Smooth muscle cell (in vitro differentiated cells): ENCODE measurements at regions not wholly inside any gene's neighbourhood (a gene's known extent, or its start where the extent isn't known, plus 50 kb on each side); places are given as distances from the start of the nearest gene placed in this dataset.

Experiments used
- DNase-seq: peaks from one replicate; lab custom pipeline; 2025; ENCODE audit not compliant: unreplicated experiment; lab: John Stamatoyannopoulos, UW
- H2AFZ ChIP-seq: fragments of 200-600 bp; sonication (generic); 2 replicates; pipeline ENCODE4 v1.6.0; 2016; ENCODE audit warnings: antibody characterized with exemption, low read depth, mild to moderate bottlenecking
- H3F3A ChIP-seq: fragments of 200-600 bp; sonication (generic); 2 replicates; pipeline ENCODE4 v1.6.0; 2017; ENCODE audit warnings: antibody characterized with exemption, low read depth
- H3K27ac ChIP-seq: fragments of 200-600 bp; sonication (generic); 2 replicates; pipeline ENCODE4 v1.5.1; 2016; ENCODE audit warnings: low read depth, mild to moderate bottlenecking
- H3K27me3 ChIP-seq: fragments of 200-600 bp; sonication (generic); 2 replicates; pipeline ENCODE4 v1.6.1; 2016; ENCODE audit warnings: low read depth, mild to moderate bottlenecking
- H3K36me3 ChIP-seq: fragments of 200-600 bp; sonication (generic); 2 replicates; pipeline ENCODE4 v1.5.1; 2016; ENCODE audit warnings: low read depth
- H3K4me1 ChIP-seq: fragments of 200-600 bp; sonication (generic); 2 replicates; pipeline ENCODE4 v1.5.1; 2016; ENCODE audit warnings: low read depth
- H3K4me2 ChIP-seq: fragments of 200-600 bp; sonication (generic); 2 replicates; pipeline ENCODE4 v1.6.0; 2016; ENCODE audit warnings: mild to moderate bottlenecking
- H3K4me3 ChIP-seq: fragments of 200-600 bp; sonication (generic); 2 replicates; pipeline ENCODE4 v1.5.1; 2016; ENCODE audit warnings: mild to moderate bottlenecking
- H3K79me2 ChIP-seq: fragments of 200-600 bp; sonication (generic); 2 replicates; pipeline ENCODE4 v1.6.0; 2016; ENCODE audit warnings: low read depth, mild to moderate bottlenecking
- H3K9ac ChIP-seq: fragments of 200-600 bp; sonication (generic); 2 replicates; pipeline ENCODE4 v1.6.0; 2016; ENCODE audit warnings: low read depth
- H3K9me3 ChIP-seq: fragments of 200-600 bp; sonication (generic); replicated peaks from 2 replicates; pipeline ENCODE4 v1.5.1; 2016; ENCODE audit warnings: low read depth
- H4K20me1 ChIP-seq: fragments of 200-600 bp; sonication (generic); 2 replicates; pipeline ENCODE4 v1.6.0; 2016; ENCODE audit warnings: low read depth
- WGBS: methylation state at CpG from one replicate; pipeline ENCODE4 v1.1.7; 2016; ENCODE audit warnings: low lambda C conversion rate; 5-methylcytosine and 5-hydroxymethylcytosine counted together
- TF ChIP-seq, protein P1 (sequence below): fragments of 200-600 bp; sonication (generic); IDR thresholded peaks from 2 replicates; pipeline ENCODE4 v1.5.1; 2017; ENCODE audit warnings: borderline replicate concordance, mild to moderate bottlenecking, antibody characterized with exemption; ENCODE audit not compliant: insufficient read depth, poor library complexity, severe bottlenecking

DNA sequence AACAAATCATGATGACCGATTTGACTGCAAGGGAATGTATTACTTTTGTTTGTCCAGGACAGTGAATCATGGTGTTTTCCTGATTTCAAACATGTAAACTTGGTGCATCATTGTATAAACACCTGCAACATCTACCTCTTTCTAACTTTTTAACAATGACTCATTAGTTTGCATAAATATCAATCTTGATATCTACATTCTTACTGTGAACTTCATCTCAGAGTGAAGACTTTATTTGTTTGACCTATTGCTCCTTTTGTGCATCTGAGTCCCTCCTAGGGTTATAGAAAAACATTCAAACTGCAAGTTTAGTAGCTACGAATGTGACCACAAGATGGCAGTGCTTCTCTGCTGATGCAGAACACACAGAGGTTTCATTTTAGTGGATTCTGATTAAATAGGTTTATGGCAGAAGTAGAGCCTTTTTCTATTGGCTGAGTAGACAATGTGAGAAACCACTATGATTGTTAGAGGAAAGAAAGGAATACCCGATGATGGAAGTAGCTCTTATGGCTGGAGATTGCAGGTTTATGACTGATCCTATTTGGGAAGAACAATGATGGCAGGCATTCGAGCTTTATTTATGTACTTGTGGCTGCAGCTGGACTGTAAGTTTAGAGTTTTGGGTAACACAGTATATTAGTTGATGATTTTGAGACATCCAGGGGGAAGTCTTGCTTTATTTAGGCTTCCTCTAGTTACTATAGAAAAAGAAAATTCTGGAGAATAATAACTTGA lies 244.2 kb upstream of the OR4E1 start:
- H3K36me3 ChIP-seq: no peaks in the 10 kb centered on the region
- H3K27ac ChIP-seq: no peak overlapping the region
- no peaks in the 10 kb centered on the region for H3F3A ChIP-seq
- no peak overlapping the region for H3K4me3 ChIP-seq
- no peaks in the 10 kb centered on the region for H3K4me1 ChIP-seq
- WGBS: 24% methylated on average over 4 of the region's 4 CpGs
- H3K9ac ChIP-seq: no peak overlapping the region
- TF ChIP-seq, protein P1, sequence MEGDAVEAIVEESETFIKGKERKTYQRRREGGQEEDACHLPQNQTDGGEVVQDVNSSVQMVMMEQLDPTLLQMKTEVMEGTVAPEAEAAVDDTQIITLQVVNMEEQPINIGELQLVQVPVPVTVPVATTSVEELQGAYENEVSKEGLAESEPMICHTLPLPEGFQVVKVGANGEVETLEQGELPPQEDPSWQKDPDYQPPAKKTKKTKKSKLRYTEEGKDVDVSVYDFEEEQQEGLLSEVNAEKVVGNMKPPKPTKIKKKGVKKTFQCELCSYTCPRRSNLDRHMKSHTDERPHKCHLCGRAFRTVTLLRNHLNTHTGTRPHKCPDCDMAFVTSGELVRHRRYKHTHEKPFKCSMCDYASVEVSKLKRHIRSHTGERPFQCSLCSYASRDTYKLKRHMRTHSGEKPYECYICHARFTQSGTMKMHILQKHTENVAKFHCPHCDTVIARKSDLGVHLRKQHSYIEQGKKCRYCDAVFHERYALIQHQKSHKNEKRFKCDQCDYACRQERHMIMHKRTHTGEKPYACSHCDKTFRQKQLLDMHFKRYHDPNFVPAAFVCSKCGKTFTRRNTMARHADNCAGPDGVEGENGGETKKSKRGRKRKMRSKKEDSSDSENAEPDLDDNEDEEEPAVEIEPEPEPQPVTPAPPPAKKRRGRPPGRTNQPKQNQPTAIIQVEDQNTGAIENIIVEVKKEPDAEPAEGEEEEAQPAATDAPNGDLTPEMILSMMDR: peak; percentile 70
- peak overlapping the region; percentile 61 for H3K4me2 ChIP-seq
- peak overlapping the region; percentile 58 for H2AFZ ChIP-seq
- no peaks in the 10 kb centered on the region for H3K27me3 ChIP-seq
- no peaks in the 10 kb centered on the region for H3K79me2 ChIP-seq
- DNase-seq: no peak
- H4K20me1 ChIP-seq: no peaks in the 10 kb centered on the region
- no peaks in the 10 kb centered on the region for H3K9me3 ChIP-seq

DNA sequence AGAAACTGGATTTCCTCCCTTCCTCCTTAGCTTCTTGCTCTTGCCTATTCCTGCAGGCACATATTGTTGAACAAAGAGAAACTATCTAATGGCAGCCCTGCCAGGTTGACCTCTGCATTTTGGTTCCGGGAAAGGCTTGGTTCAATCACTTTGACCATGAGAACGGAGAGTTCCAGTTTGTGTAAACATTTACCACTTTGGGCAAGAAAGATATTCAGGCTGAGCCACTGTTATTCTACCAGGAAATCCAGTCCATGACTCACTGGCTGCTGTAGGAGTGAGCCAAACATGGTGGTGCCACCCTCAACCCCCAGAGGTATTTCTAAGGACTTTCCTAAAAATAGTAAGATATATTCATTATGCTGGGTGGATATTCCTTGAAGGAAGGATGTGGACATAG lies 242.2 kb upstream of the OR4E1 start:
- no peaks in the 10 kb centered on the region for H3K9me3 ChIP-seq
- peak overlapping the region; percentile 62 for H3K4me2 ChIP-seq
- no peaks in the 10 kb centered on the region for H3K36me3 ChIP-seq
- no peaks in the 10 kb centered on the region for H3K27me3 ChIP-seq
- no peak for DNase-seq
- H4K20me1 ChIP-seq: no peaks in the 10 kb centered on the region
- no peak overlapping the region for H2AFZ ChIP-seq
- no peak overlapping the region for H3K9ac ChIP-seq
- no peaks in the 10 kb centered on the region for H3K4me1 ChIP-seq
- no peaks in the 10 kb centered on the region for H3F3A ChIP-seq
- no peak overlapping the region for H3K27ac ChIP-seq
- TF ChIP-seq, protein P1: no peak
- no peak overlapping the region for H3K4me3 ChIP-seq
- 44% methylated on average over 2 of the region's 2 CpGs for WGBS
- H3K79me2 ChIP-seq: no peaks in the 10 kb centered on the region

- DNase-seq: no peak
- no peaks in the 10 kb centered on the region for H3K79me2 ChIP-seq
Observed at GRCh38 chr14:21913759-21914158, 240.1 kb upstream of the OR4E1 start.

More at GRCh38 chr14:21913759-21914158, 240.1 kb upstream of the OR4E1 start:
- no peak overlapping the region for H3K4me3 ChIP-seq
- H3K27ac ChIP-seq: no peak overlapping the region
- H3K27me3 ChIP-seq: no peaks in the 10 kb centered on the region
- TF ChIP-seq, protein P1: peak; percentile 63
- peak overlapping the region; percentile 57 for H3K4me2 ChIP-seq
- no peak overlapping the region for H2AFZ ChIP-seq
- H3K4me1 ChIP-seq: no peaks in the 10 kb centered on the region
- no peaks in the 10 kb centered on the region for H3K9me3 ChIP-seq
- no peak overlapping the region for H3K9ac ChIP-seq
- no peaks in the 10 kb centered on the region for H3F3A ChIP-seq
- no peaks in the 10 kb centered on the region for H4K20me1 ChIP-seq
- no peaks in the 10 kb centered on the region for H3K36me3 ChIP-seq
- 4% methylated on average over 6 of the region's 6 CpGs for WGBS
